Tibial nerve (tissue), 4 donors: ENCODE measurements at regions not wholly inside any gene's neighbourhood (a gene's known extent, or its start where the extent isn't known, plus 50 kb on each side); places are given as distances from the start of the nearest gene placed in this dataset.
"Not testable (repeated sequence)": the region's sequence is repeated elsewhere in the genome, so short reads cannot be mapped to it uniquely, and the experiment has no call there.

Experiments
- EP300 ChIP-seq, 2 donors: sonication (generic); formaldehyde crosslinking; IDR thresholded peaks; one replicate each; pipeline ENCODE4 v1.6.1; 2017; ENCODE audit warnings: antibody characterized with exemption in 2 of 2, mild to moderate bottlenecking in 1 of 2
- POLR2A ChIP-seq, 2 donors: fragments of 450-650 bp; IDR thresholded peaks; one replicate each; pipeline ENCODE4 v1.6.1; 2017; ENCODE audit warnings: antibody characterized with exemption in 2 of 2, mild to moderate bottlenecking in 2 of 2, moderate library complexity in 2 of 2
- TF ChIP-seq, protein P1 (sequence below), 5 experiments: fragments of 200-600 bp in 3 of 5; fragments of 450-650 bp in 2 of 5; sonication (generic) in 3 of 5; IDR thresholded peaks; one replicate each; pipeline ENCODE4 v1.5.1; 2016 to 2019; ENCODE audit warnings: antibody characterized with exemption in 5 of 5, mild to moderate bottlenecking in 3 of 5, moderate library complexity in 2 of 5

DNA sequence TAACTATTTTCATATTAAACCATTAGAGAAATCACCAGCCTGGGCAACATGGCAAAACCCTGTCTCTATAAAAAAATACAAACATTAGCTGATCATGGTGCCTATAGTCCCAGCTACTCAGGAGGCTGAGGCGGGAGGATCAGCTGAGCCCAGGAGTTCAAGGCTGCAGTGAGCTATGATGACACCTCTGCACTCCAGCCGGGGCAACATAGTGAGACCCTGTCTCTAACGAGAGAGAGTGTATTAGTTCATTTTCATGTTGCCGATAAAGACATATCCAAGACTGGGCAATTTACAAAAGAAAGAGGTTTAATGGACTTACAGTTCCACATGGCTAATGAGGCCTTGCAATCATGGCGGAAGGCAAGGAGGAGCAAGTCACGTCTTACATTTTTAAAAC lies 102.1 kb upstream of the IL12A start:
- not testable (repeated sequence) for TF ChIP-seq POLR2A, EP300 (IDR thresholded peaks at IDR 0.05)
- TF ChIP-seq, protein P1, sequence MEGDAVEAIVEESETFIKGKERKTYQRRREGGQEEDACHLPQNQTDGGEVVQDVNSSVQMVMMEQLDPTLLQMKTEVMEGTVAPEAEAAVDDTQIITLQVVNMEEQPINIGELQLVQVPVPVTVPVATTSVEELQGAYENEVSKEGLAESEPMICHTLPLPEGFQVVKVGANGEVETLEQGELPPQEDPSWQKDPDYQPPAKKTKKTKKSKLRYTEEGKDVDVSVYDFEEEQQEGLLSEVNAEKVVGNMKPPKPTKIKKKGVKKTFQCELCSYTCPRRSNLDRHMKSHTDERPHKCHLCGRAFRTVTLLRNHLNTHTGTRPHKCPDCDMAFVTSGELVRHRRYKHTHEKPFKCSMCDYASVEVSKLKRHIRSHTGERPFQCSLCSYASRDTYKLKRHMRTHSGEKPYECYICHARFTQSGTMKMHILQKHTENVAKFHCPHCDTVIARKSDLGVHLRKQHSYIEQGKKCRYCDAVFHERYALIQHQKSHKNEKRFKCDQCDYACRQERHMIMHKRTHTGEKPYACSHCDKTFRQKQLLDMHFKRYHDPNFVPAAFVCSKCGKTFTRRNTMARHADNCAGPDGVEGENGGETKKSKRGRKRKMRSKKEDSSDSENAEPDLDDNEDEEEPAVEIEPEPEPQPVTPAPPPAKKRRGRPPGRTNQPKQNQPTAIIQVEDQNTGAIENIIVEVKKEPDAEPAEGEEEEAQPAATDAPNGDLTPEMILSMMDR (IDR thresholded peaks at IDR 0.05): not testable (repeated sequence)
